ENCODE measurements at regions not wholly inside any gene's neighbourhood (a gene's known extent, or its start where the extent isn't known, plus 50 kb on each side); places are given as distances from the start of the nearest gene placed in this dataset.
"Not testable (repeated sequence)": the region's sequence is repeated elsewhere in the genome, so short reads cannot be mapped to it uniquely, and the experiment has no call there.

GRCh38 chr17:36844601-36845000, 92.7 kb upstream of the LHX1 start:
- no peak for TF ChIP-seq CTBP1 (IDR thresholded peaks at IDR 0.05; ENCODE audit: borderline replicate concordance)
- no peak for TF ChIP-seq FOXK2 (IDR thresholded peaks at IDR 0.05)
- TF ChIP-seq SUZ12 (IDR thresholded peaks at IDR 0.05): no peak
- no peak for TF ChIP-seq ZNF384 (IDR thresholded peaks at IDR 0.05)
- no peak for TF ChIP-seq HDGF (IDR thresholded peaks at IDR 0.05; ENCODE audit: borderline replicate concordance)
- no peak for TF ChIP-seq FOXM1 (IDR thresholded peaks at IDR 0.05; ENCODE audit: borderline replicate concordance)
- no peak for TF ChIP-seq L3MBTL2 (conservative IDR thresholded peaks at IDR 0.05)
- TF ChIP-seq ELF4 (IDR thresholded peaks at IDR 0.05): no peak
- TF ChIP-seq FOXA1 (IDR thresholded peaks at IDR 0.05): no peak
- no peak for TF ChIP-seq SP1 (IDR thresholded peaks at IDR 0.05)
- no peak for TF ChIP-seq NFRKB (IDR thresholded peaks at IDR 0.05)
- TF ChIP-seq TARDBP (IDR thresholded peaks at IDR 0.05): no peak
- TF ChIP-seq ARNT (IDR thresholded peaks at IDR 0.05): no peak
- TF ChIP-seq BHLHE40 (IDR thresholded peaks at IDR 0.05; ENCODE audit: borderline replicate concordance): no peak
- no peak for TF ChIP-seq LEF1 (IDR thresholded peaks at IDR 0.05; ENCODE audit: borderline replicate concordance)
- no peak for TF ChIP-seq PKNOX1 (IDR thresholded peaks at IDR 0.05)
- ChIA-PET CTCF (no interaction called here), POLR2A (interaction anchor here (1.0 kb wide), 1 partner anchor 80 kb away, joined by 3 read pairs; no protein-coding TSS in a partner anchor)
- no peak for DNase-seq (ENCODE audit: extremely low spot score)

- TF ChIP-seq FOXM1 (IDR thresholded peaks at IDR 0.05; ENCODE audit: borderline replicate concordance) (no peak), BHLHE40 (IDR thresholded peaks at IDR 0.05; ENCODE audit: borderline replicate concordance) (no peak), ZNF384 (IDR thresholded peaks at IDR 0.05) (no peak), FOXA1 (IDR thresholded peaks at IDR 0.05) (no peak), PKNOX1 (IDR thresholded peaks at IDR 0.05) (no peak), CTBP1 (IDR thresholded peaks at IDR 0.05; ENCODE audit: borderline replicate concordance) (no peak)
- no peak for DNase-seq (ENCODE audit: extremely low spot score)
- ChIA-PET CTCF (no interaction called here), POLR2A (no interaction called here)
These were observed 91.4 kb upstream of the LHX1 start for GRCh38 chr17:36845916-36846315.

GRCh38 chr17:36846410-36847292, 90.6 kb upstream of the LHX1 start:
- no peak for TF ChIP-seq PKNOX1 (IDR thresholded peaks at IDR 0.05)
- no peak for DNase-seq (ENCODE audit: extremely low spot score)
- POLR2A ChIA-PET: no interaction called here
- CTCF ChIA-PET: no interaction called here

- ChIA-PET CTCF (no interaction called here), POLR2A (no interaction called here)
- no peak for DNase-seq (ENCODE audit: extremely low spot score)
- TF ChIP-seq TARDBP (IDR thresholded peaks at IDR 0.05) (no peak), SUZ12 (IDR thresholded peaks at IDR 0.05) (no peak), SP1 (IDR thresholded peaks at IDR 0.05) (no peak), PKNOX1 (IDR thresholded peaks at IDR 0.05) (no peak), FOXM1 (IDR thresholded peaks at IDR 0.05; ENCODE audit: borderline replicate concordance) (no peak), CTBP1 (IDR thresholded peaks at IDR 0.05; ENCODE audit: borderline replicate concordance) (no peak), FOXA1 (IDR thresholded peaks at IDR 0.05) (no peak), ARNT (IDR thresholded peaks at IDR 0.05) (no peak), LEF1 (IDR thresholded peaks at IDR 0.05; ENCODE audit: borderline replicate concordance) (no peak), HDGF (IDR thresholded peaks at IDR 0.05; ENCODE audit: borderline replicate concordance) (no peak), FOXK2 (IDR thresholded peaks at IDR 0.05) (no peak), L3MBTL2 (conservative IDR thresholded peaks at IDR 0.05) (no peak), ELF4 (IDR thresholded peaks at IDR 0.05) (no peak)
These were observed 89.0 kb upstream of the LHX1 start for GRCh38 chr17:36848008-36848902.

- CTCF ChIA-PET; POLR2A ChIA-PET; DNase-seq (ENCODE audit: extremely low spot score): not testable (repeated sequence)
These were observed 88.3 kb upstream of the LHX1 start for GRCh38 chr17:36849020-36849419.

- no peak for TF ChIP-seq L3MBTL2 (conservative IDR thresholded peaks at IDR 0.05)
- no peak for TF ChIP-seq ELF4 (IDR thresholded peaks at IDR 0.05)
- TF ChIP-seq FOXM1 (IDR thresholded peaks at IDR 0.05; ENCODE audit: borderline replicate concordance): no peak
- TF ChIP-seq LEF1 (IDR thresholded peaks at IDR 0.05; ENCODE audit: borderline replicate concordance): no peak
- no peak for TF ChIP-seq SUZ12 (IDR thresholded peaks at IDR 0.05)
- TF ChIP-seq FOXA1 (IDR thresholded peaks at IDR 0.05): no peak
- TF ChIP-seq NFRKB (IDR thresholded peaks at IDR 0.05): no peak
- TF ChIP-seq SP1 (IDR thresholded peaks at IDR 0.05): no peak
- TF ChIP-seq TARDBP (IDR thresholded peaks at IDR 0.05): no peak
- ChIA-PET POLR2A (no interaction called here), CTCF (no interaction called here)
- DNase-seq (ENCODE audit: extremely low spot score): peak; percentile 14
These were observed 87.4 kb upstream of the LHX1 start for GRCh38 chr17:36849871-36850348.

Measured in HEK293T (cell line).